OCI-LY7 (cell line): ENCODE measurements at regions not wholly inside any gene's neighbourhood (a gene's known extent, or its start where the extent isn't known, plus 50 kb on each side); places are given as distances from the start of the nearest gene placed in this dataset.

Experiments
- BruUV-seq: library from RNA; stranded (reverse); fragments of 400-500 nt; replicated peaks from 2 replicates; lab custom pipeline; 2021; lab: Mats Ljungman, UMichigan
- CTCF ChIA-PET: fragments of 300-600 bp; sonication (Branson Sonifier 250); formaldehyde crosslinking; loops from one replicate; lab custom pipeline; 2022; ENCODE audit warnings: antibody characterized with exemption; ENCODE audit not compliant: unreplicated experiment; lab: Charles Lee
- POLR2A ChIA-PET: fragments of 300-600 bp; sonication (Branson Sonifier 250); formaldehyde crosslinking; loops from one replicate; lab custom pipeline; 2022; ENCODE audit warnings: antibody characterized with exemption; lab: Charles Lee
- DNase-seq: peaks from one replicate; pipeline ENCODE4 v3.0.0-alpha.2; 2015; ENCODE audit warnings: low spot score
- H2AFZ ChIP-seq: fragments of 200-600 bp; sonication (generic), shearing (Covaris generic); 2 replicates; pipeline ENCODE4 v1.6.1; 2014; ENCODE audit warnings: mild to moderate bottlenecking, antibody characterized with exemption, low read length, moderate library complexity
- H3K27ac ChIP-seq: fragments of 200-600 bp; sonication (generic); 2 replicates; pipeline ENCODE4 v1.5.1; 2014; ENCODE audit warnings: mixed run types, low read depth, mild to moderate bottlenecking, moderate library complexity, low read length, inconsistent platforms; ENCODE audit not compliant: poor library complexity, severe bottlenecking
- H3K36me3 ChIP-seq: fragments of 200-600 bp; sonication (generic); 2 replicates; pipeline ENCODE4 v1.6.1; 2014; ENCODE audit warnings: mild to moderate bottlenecking, antibody characterized with exemption, low read length, moderate library complexity, mixed read lengths; ENCODE audit not compliant: insufficient read depth
- H3K4me1 ChIP-seq: fragments of 200-600 bp; sonication (generic); 2 replicates; pipeline ENCODE4 v1.5.1; 2014; ENCODE audit warnings: mild to moderate bottlenecking, low read length; ENCODE audit not compliant: insufficient read depth, poor library complexity, severe bottlenecking
- H3K4me2 ChIP-seq: fragments of 200-600 bp; sonication (generic); 2 replicates; pipeline ENCODE4 v1.6.1; 2014; ENCODE audit warnings: mild to moderate bottlenecking, low read length
- H3K4me3 ChIP-seq: fragments of 200-600 bp; sonication (generic); 2 replicates; pipeline ENCODE4 v1.5.1; 2014; ENCODE audit warnings: mild to moderate bottlenecking, low read depth, low read length; ENCODE audit not compliant: poor library complexity, severe bottlenecking
- H3K79me2 ChIP-seq: fragments of 200-600 bp; sonication (generic); 2 replicates; pipeline ENCODE4 v1.6.1; 2016; ENCODE audit warnings: low read depth, mild to moderate bottlenecking, low read length, moderate library complexity, mixed read lengths; ENCODE audit not compliant: insufficient read depth
- H3K9me2 ChIP-seq: fragments of 200-600 bp; sonication (generic); 2 replicates; pipeline ENCODE4 v1.6.1; 2016; ENCODE audit warnings: mild to moderate bottlenecking, low read length, mixed read lengths; ENCODE audit not compliant: insufficient read depth
- H3K9me3 ChIP-seq: fragments of 200-600 bp; sonication (generic); 2 replicates; pipeline ENCODE4 v1.6.1; 2014; ENCODE audit warnings: mild to moderate bottlenecking, mixed run types, low read length, mixed read lengths
- H4K20me1 ChIP-seq: fragments of 200-600 bp; sonication (generic); 2 replicates; pipeline ENCODE4 v1.6.1; 2014; ENCODE audit warnings: mild to moderate bottlenecking, antibody characterized with exemption, low read length, moderate library complexity, mixed read lengths; ENCODE audit not compliant: insufficient read depth
- CTCF ChIP-seq: fragments of 200-600 bp; sonication (generic); conservative IDR thresholded peaks from 2 replicates; pipeline ENCODE4 v1.5.1; 2014; ENCODE audit warnings: mild to moderate bottlenecking, antibody characterized with exemption, low read length, moderate library complexity, mixed read lengths
- EZH2phosphoT487 ChIP-seq: fragments of 200-600 bp; sonication (generic); IDR thresholded peaks from 2 replicates; pipeline ENCODE4 v1.6.1; 2018; ENCODE audit warnings: low read depth, borderline replicate concordance, mild to moderate bottlenecking, mixed run types, antibody characterized with exemption, low read length, moderate library complexity, mixed read lengths
- intact Hi-C: fragments of 100-400 bp; cut with micrococcal nuclease; formaldehyde crosslinking; loops from one replicate; pipeline ENCODE4 v1.10.0; 2022; ENCODE audit not compliant: unreplicated experiment

GRCh38 chr10:9024210-9024609 lies 969.7 kb downstream of the GATA3 start:
- CTCF ChIA-PET: no interaction called here
- DNase-seq: no peak
- Histone ChIP-seq H3K27ac (no peak overlapping the region), H3K9me3 (no peaks in the 10 kb centered on the region), H2AFZ (no peak overlapping the region), H3K9me2 (no peaks in the 10 kb centered on the region), H3K4me3 (no peak overlapping the region), H3K4me2 (no peak overlapping the region), H3K36me3 (no peaks in the 10 kb centered on the region), H3K79me2 (no peaks in the 10 kb centered on the region), H3K4me1 (no peaks in the 10 kb centered on the region), H4K20me1 (no peaks in the 10 kb centered on the region)
- POLR2A ChIA-PET: interaction anchor here (0.5 kb wide), 1 partner anchor 1988 kb away, joined by 3 read pairs; no protein-coding TSS in a partner anchor
- intact Hi-C loops: loop anchor here (10.0 kb wide), 1 partner anchor 1099 kb away; no protein-coding TSS in a partner anchor
- no TSS peak for BruUV-seq
- TF ChIP-seq EZH2phosphoT487 (no peak), CTCF (no peak)

- H3K36me3 ChIP-seq: no peaks in the 10 kb centered on the region
- H3K79me2 ChIP-seq: no peaks in the 10 kb centered on the region
- TF ChIP-seq EZH2phosphoT487 (no peak), CTCF (no peak)
- no peaks in the 10 kb centered on the region for H4K20me1 ChIP-seq
- no peak overlapping the region for H3K4me3 ChIP-seq
- CTCF ChIA-PET: no interaction called here
- no peak overlapping the region for H3K27ac ChIP-seq
- no peak overlapping the region for H3K4me2 ChIP-seq
- POLR2A ChIA-PET: no interaction called here
- intact Hi-C loops: loop anchor here (10.0 kb wide), 1 partner anchor 1103 kb away; no protein-coding TSS in a partner anchor
- H3K9me3 ChIP-seq: no peaks in the 10 kb centered on the region
- H3K4me1 ChIP-seq: no peaks in the 10 kb centered on the region
- no TSS peak for BruUV-seq
- no peak overlapping the region for H2AFZ ChIP-seq
- no peak for DNase-seq
- H3K9me2 ChIP-seq: no peaks in the 10 kb centered on the region
These were observed 973.7 kb downstream of the GATA3 start for GRCh38 chr10:9028231-9028630.

- TF ChIP-seq CTCF (no peak), EZH2phosphoT487 (no peak)
- Histone ChIP-seq H3K9me2 (no peaks in the 10 kb centered on the region), H2AFZ (no peak overlapping the region), H3K27ac (no peak overlapping the region), H3K4me3 (no peak overlapping the region), H3K36me3 (no peaks in the 10 kb centered on the region), H3K4me1 (no peaks in the 10 kb centered on the region), H3K4me2 (no peak overlapping the region), H3K9me3 (no peaks in the 10 kb centered on the region), H3K79me2 (no peaks in the 10 kb centered on the region), H4K20me1 (no peaks in the 10 kb centered on the region)
- no TSS peak for BruUV-seq
- DNase-seq: no peak
- POLR2A ChIA-PET: no interaction called here
- intact Hi-C loops: no loop called here
- CTCF ChIA-PET: no interaction called here
These were observed 980.9 kb downstream of the GATA3 start for GRCh38 chr10:9035355-9035754.
